Liver (tissue), 8 donors: ENCODE measurements at regions not wholly inside any gene's neighbourhood (a gene's known extent, or its start where the extent isn't known, plus 50 kb on each side); places are given as distances from the start of the nearest gene placed in this dataset.

Experiments used
- DNase-seq: peaks from one replicate; pipeline ENCODE4 v3.0.0-alpha.2; 2017; ENCODE audit warnings: low spot score
- H3K27ac ChIP-seq, 2 donors: one replicate each; pipeline ENCODE4 v1.7.0; 2013; ENCODE audit warnings: inconsistent platforms in 2 of 2, low read length in 2 of 2, control low read depth in 1 of 2, low read depth in 1 of 2, mild to moderate bottlenecking in 1 of 2
- H3K27me3 ChIP-seq, 4 donors: one replicate each; pipeline versions ENCODE4 v1.6.1 to v1.7.0; 2013; ENCODE audit warnings: low read length in 3 of 4, inconsistent platforms in 1 of 4, mild to moderate bottlenecking in 1 of 4, moderate library complexity in 1 of 4; ENCODE audit not compliant: control insufficient read depth in 4 of 4, insufficient read depth in 4 of 4
- H3K36me3 ChIP-seq, 4 donors: one replicate each; pipeline versions ENCODE4 v1.6.1 to v1.7.0; 2013; ENCODE audit warnings: low read length in 3 of 4, mild to moderate bottlenecking in 3 of 4, low read depth in 1 of 4, moderate library complexity in 1 of 4; ENCODE audit not compliant: control insufficient read depth in 4 of 4, insufficient read depth in 3 of 4
- H3K4me1 ChIP-seq, 4 donors: one replicate each; pipeline versions ENCODE4 v1.6.1 to v1.7.0; 2013; ENCODE audit warnings: low read length in 3 of 4, mild to moderate bottlenecking in 3 of 4, moderate library complexity in 1 of 4; ENCODE audit not compliant: control insufficient read depth in 4 of 4, insufficient read depth in 4 of 4
- H3K4me3 ChIP-seq, 3 donors: one replicate each; pipeline versions ENCODE4 v1.6.1 to v1.7.0; 2013; ENCODE audit warnings: low read length in 3 of 3, control low read depth in 1 of 3, low read depth in 1 of 3, mild to moderate bottlenecking in 1 of 3
- H3K9ac ChIP-seq, 2 donors: one replicate each; pipeline ENCODE4 v1.7.0; 2013; ENCODE audit warnings: low read length in 2 of 2, mild to moderate bottlenecking in 2 of 2, moderate library complexity in 2 of 2, control low read depth in 1 of 2, low read depth in 1 of 2
- H3K9me3 ChIP-seq, 4 donors: one replicate each; pipeline versions ENCODE4 v1.6.1 to v1.7.0; 2013; ENCODE audit warnings: low read length in 3 of 4; ENCODE audit not compliant: control insufficient read depth in 4 of 4
- EGR1 ChIP-seq, 2 donors: IDR thresholded peaks; 2 replicates each; pipeline ENCODE4 v1.6.1; 2016 to 2018; ENCODE audit warnings: antibody characterized with exemption in 2 of 2, low read depth in 2 of 2
- FOXA1 ChIP-seq: IDR thresholded peaks from 2 replicates; pipeline ENCODE4 v1.6.1; 2016; ENCODE audit warnings: antibody characterized with exemption
- FOXA2 ChIP-seq: IDR thresholded peaks from 2 replicates; pipeline ENCODE4 v1.6.1; 2016; ENCODE audit warnings: antibody characterized with exemption
- GABPA ChIP-seq, 2 donors: IDR thresholded peaks in 1 of 2; conservative IDR thresholded peaks in 1 of 2; 2 replicates each; pipeline ENCODE4 v1.6.1; 2016; ENCODE audit warnings: antibody characterized with exemption in 2 of 2, mild to moderate bottlenecking in 1 of 2, moderate library complexity in 1 of 2
- HNF4A ChIP-seq, 2 donors: conservative IDR thresholded peaks; 2 replicates each; pipeline ENCODE4 v1.6.1; 2016; ENCODE audit warnings: antibody characterized with exemption in 2 of 2, mild to moderate bottlenecking in 2 of 2
- HNF4G ChIP-seq: IDR thresholded peaks from 2 replicates; pipeline ENCODE4 v1.6.1; 2016; ENCODE audit warnings: antibody characterized with exemption
- JUND ChIP-seq, 2 donors: IDR thresholded peaks; 2 replicates each; pipeline ENCODE4 v1.6.1; 2016; ENCODE audit warnings: antibody characterized with exemption in 2 of 2
- NR2F2 ChIP-seq: IDR thresholded peaks from 2 replicates; pipeline ENCODE4 v1.6.1; 2016; ENCODE audit warnings: antibody characterized with exemption
- RAD21 ChIP-seq, 2 donors: IDR thresholded peaks; 2 replicates each; pipeline ENCODE4 v1.6.1; 2016; ENCODE audit warnings: antibody characterized with exemption in 2 of 2, mild to moderate bottlenecking in 2 of 2
- RXRA ChIP-seq, 2 donors: IDR thresholded peaks; 2 replicates each; pipeline ENCODE4 v1.6.1; 2017 to 2018; ENCODE audit warnings: antibody characterized with exemption in 2 of 2, mild to moderate bottlenecking in 1 of 2
- SP1 ChIP-seq: IDR thresholded peaks from 2 replicates; pipeline ENCODE4 v1.6.1; 2018; ENCODE audit warnings: antibody characterized with exemption, mild to moderate bottlenecking
- TAF1 ChIP-seq: conservative IDR thresholded peaks from 2 replicates; pipeline ENCODE4 v1.6.1; 2016; ENCODE audit warnings: antibody characterized with exemption, mild to moderate bottlenecking
- YY1 ChIP-seq: IDR thresholded peaks from 2 replicates; pipeline ENCODE4 v1.6.1; 2016; ENCODE audit warnings: antibody characterized with exemption, mild to moderate bottlenecking
- WGBS: extraction: QIAGEN DNeasy Blood & Tissue Kit; methylation state at CpG from one replicate; pipeline ENCODE4 v1.1.7; 2013; 5-methylcytosine and 5-hydroxymethylcytosine counted together
- TF ChIP-seq, protein P1 (sequence below): IDR thresholded peaks from 2 replicates; pipeline ENCODE4 v1.6.1; 2016; ENCODE audit warnings: antibody characterized with exemption
- TF ChIP-seq, protein P2 (sequence below): IDR thresholded peaks from 2 replicates; pipeline ENCODE4 v1.6.1; 2016; ENCODE audit warnings: antibody characterized with exemption, mild to moderate bottlenecking
- TF ChIP-seq, protein P3 (sequence below): IDR thresholded peaks from 2 replicates; pipeline ENCODE4 v1.6.1; 2016; ENCODE audit warnings: antibody characterized with exemption
- TF ChIP-seq, protein P4 (sequence below): IDR thresholded peaks from 2 replicates; pipeline ENCODE4 v1.6.1; 2016; ENCODE audit warnings: antibody characterized with exemption
- TF ChIP-seq, protein P5 (sequence below): fragments of 150-350 bp; IDR thresholded peaks from 2 replicates; pipeline ENCODE4 v1.5.1; 2017; ENCODE audit warnings: improper control_type of control experiment, low read depth, low read length; ENCODE audit not compliant: missing input control
- donor health status: healthy.
- donor health status: healthy.
- donor health status: healthy.
- donor health status: healthy.
- donor health status: healthy.

DNA sequence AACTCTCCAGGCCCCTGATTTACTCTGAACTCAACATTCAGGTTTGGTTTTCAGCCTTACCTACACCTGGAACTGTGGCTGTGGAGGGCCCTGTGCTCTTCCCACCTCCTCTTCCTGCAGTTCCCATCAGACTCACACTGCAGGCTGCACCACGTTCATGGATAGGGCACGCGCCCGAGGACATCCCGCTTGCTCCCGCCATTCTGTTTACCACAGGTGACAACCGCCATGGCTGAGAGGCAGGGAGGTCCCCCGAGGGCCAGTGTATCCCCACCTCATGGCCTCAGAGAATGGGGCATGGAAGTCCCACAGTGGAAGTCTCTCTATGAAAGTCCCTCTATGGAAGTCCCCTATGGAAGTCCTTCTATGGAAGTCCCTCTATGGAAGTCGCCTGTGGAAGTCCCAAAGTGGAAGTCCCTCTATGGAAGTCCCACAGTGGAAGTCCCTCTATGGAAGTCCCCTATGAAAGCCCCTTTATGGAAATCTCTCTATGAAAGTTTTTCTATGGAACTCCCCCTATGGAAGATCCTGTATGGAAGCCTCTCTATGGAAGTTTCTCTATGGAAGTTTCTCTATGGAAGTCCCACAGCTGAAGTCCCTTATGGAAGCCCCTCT, 358.4 kb upstream of the SALL3 start (continued):
- TF ChIP-seq RAD21 (IDR thresholded peaks at IDR 0.05) (no peak), SP1 (no peak), RXRA (IDR thresholded peaks at IDR 0.05) (no peak)
- TF ChIP-seq, protein P1, sequence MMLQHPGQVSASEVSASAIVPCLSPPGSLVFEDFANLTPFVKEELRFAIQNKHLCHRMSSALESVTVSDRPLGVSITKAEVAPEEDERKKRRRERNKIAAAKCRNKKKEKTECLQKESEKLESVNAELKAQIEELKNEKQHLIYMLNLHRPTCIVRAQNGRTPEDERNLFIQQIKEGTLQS: no peak

DNA sequence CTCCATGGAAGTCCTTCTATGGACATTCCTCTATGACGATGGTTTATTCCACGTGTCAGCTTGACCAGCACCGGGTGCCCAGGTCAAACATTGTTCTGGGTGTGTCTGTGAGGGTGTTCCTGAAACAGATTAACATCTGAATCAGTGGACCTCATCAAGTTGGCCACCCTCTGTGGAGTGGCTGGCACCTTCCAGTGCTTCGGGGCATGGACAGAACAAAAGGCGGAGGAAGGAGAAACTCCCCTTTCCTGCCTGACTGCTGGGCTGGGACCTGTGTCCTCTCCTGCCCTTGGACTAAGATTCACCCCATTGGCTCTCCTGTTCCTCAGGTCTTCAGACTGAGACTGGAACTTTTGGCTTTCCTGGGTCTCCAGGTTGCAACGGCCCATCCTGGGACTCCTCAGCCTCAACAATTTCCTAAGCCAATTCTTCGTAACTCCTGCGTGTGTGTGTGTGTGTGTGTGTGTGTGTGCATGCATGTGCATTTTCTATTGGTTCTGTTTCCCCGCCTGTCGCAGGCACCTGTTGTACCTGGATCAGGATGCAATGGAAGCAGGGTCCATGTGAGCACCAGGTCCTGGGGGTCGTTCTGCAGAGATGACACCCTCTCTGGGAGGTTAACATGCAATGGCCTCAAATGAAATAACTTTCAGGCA, 357.2 kb upstream of the SALL3 start:
- Histone ChIP-seq H3K4me3 (no peak overlapping the region), H3K4me1 (no peaks in the 10 kb centered on the region), H3K9me3 (no peaks in the 10 kb centered on the region), H3K36me3 (no peaks in the 10 kb centered on the region), H3K27me3 (peaks cover 0 to 7% (median 0%) of the 10 kb centered on the region in 4 donors), H3K9ac (no peak overlapping the region), H3K27ac (no peak overlapping the region)
- WGBS: 67% methylated on average over 11 of the region's 11 CpGs
- no peak for TF ChIP-seq EGR1 (IDR thresholded peaks at IDR 0.05; ENCODE audit: low read depth in 2 of 2)
- TF ChIP-seq HNF4A (conservative IDR thresholded peaks at IDR 0.05): no peak
- TF ChIP-seq, protein P1: no peak
- TF ChIP-seq FOXA1: no peak
- no peak for TF ChIP-seq YY1
- TF ChIP-seq FOXA2: no peak
- TF ChIP-seq RAD21 (IDR thresholded peaks at IDR 0.05): no peak
- no peak for TF ChIP-seq HNF4G
- no peak for TF ChIP-seq SP1
- TF ChIP-seq, protein P2, sequence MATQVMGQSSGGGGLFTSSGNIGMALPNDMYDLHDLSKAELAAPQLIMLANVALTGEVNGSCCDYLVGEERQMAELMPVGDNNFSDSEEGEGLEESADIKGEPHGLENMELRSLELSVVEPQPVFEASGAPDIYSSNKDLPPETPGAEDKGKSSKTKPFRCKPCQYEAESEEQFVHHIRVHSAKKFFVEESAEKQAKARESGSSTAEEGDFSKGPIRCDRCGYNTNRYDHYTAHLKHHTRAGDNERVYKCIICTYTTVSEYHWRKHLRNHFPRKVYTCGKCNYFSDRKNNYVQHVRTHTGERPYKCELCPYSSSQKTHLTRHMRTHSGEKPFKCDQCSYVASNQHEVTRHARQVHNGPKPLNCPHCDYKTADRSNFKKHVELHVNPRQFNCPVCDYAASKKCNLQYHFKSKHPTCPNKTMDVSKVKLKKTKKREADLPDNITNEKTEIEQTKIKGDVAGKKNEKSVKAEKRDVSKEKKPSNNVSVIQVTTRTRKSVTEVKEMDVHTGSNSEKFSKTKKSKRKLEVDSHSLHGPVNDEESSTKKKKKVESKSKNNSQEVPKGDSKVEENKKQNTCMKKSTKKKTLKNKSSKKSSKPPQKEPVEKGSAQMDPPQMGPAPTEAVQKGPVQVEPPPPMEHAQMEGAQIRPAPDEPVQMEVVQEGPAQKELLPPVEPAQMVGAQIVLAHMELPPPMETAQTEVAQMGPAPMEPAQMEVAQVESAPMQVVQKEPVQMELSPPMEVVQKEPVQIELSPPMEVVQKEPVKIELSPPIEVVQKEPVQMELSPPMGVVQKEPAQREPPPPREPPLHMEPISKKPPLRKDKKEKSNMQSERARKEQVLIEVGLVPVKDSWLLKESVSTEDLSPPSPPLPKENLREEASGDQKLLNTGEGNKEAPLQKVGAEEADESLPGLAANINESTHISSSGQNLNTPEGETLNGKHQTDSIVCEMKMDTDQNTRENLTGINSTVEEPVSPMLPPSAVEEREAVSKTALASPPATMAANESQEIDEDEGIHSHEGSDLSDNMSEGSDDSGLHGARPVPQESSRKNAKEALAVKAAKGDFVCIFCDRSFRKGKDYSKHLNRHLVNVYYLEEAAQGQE: no peak
- TF ChIP-seq GABPA (IDR thresholded peaks at IDR 0.05 in 1 of 2, conservative IDR thresholded peaks at IDR 0.05 in 1 of 2): no peak
- no peak for TF ChIP-seq TAF1
- TF ChIP-seq, protein P3, sequence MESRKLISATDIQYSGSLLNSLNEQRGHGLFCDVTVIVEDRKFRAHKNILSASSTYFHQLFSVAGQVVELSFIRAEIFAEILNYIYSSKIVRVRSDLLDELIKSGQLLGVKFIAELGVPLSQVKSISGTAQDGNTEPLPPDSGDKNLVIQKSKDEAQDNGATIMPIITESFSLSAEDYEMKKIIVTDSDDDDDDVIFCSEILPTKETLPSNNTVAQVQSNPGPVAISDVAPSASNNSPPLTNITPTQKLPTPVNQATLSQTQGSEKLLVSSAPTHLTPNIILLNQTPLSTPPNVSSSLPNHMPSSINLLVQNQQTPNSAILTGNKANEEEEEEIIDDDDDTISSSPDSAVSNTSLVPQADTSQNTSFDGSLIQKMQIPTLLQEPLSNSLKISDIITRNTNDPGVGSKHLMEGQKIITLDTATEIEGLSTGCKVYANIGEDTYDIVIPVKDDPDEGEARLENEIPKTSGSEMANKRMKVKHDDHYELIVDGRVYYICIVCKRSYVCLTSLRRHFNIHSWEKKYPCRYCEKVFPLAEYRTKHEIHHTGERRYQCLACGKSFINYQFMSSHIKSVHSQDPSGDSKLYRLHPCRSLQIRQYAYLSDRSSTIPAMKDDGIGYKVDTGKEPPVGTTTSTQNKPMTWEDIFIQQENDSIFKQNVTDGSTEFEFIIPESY: no peak
- no peak for TF ChIP-seq NR2F2
- no peak for TF ChIP-seq RXRA (IDR thresholded peaks at IDR 0.05)
- TF ChIP-seq, protein P4, sequence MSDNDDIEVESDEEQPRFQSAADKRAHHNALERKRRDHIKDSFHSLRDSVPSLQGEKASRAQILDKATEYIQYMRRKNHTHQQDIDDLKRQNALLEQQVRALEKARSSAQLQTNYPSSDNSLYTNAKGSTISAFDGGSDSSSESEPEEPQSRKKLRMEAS: no peak
- TF ChIP-seq, protein P5, sequence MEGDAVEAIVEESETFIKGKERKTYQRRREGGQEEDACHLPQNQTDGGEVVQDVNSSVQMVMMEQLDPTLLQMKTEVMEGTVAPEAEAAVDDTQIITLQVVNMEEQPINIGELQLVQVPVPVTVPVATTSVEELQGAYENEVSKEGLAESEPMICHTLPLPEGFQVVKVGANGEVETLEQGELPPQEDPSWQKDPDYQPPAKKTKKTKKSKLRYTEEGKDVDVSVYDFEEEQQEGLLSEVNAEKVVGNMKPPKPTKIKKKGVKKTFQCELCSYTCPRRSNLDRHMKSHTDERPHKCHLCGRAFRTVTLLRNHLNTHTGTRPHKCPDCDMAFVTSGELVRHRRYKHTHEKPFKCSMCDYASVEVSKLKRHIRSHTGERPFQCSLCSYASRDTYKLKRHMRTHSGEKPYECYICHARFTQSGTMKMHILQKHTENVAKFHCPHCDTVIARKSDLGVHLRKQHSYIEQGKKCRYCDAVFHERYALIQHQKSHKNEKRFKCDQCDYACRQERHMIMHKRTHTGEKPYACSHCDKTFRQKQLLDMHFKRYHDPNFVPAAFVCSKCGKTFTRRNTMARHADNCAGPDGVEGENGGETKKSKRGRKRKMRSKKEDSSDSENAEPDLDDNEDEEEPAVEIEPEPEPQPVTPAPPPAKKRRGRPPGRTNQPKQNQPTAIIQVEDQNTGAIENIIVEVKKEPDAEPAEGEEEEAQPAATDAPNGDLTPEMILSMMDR: no peak
- TF ChIP-seq JUND (IDR thresholded peaks at IDR 0.05): no peak
- no peak for DNase-seq
